Epithelial cell of esophagus (primary cell): ENCODE measurements at regions not wholly inside any gene's neighbourhood (a gene's known extent, or its start where the extent isn't known, plus 50 kb on each side); places are given as distances from the start of the nearest gene placed in this dataset.

ENCODE experiments used
- DNase-seq: peaks from one replicate; pipeline ENCODE4 v3.0.0; 2010; ENCODE audit warnings: low read depth
- H3K4me3 ChIP-seq: 2 replicates; pipeline ENCODE4 v1.5.1; 2011; ENCODE audit warnings: mild to moderate bottlenecking, low read length, control low read depth
- TF ChIP-seq, protein P1 (sequence below): IDR thresholded peaks from 2 replicates; pipeline ENCODE4 v1.5.1; 2011; ENCODE audit warnings: low read depth, mild to moderate bottlenecking, low read length, control low read depth, inconsistent platforms; ENCODE audit not compliant: insufficient read depth; ENCODE audit errors: missing control alignments

DNA sequence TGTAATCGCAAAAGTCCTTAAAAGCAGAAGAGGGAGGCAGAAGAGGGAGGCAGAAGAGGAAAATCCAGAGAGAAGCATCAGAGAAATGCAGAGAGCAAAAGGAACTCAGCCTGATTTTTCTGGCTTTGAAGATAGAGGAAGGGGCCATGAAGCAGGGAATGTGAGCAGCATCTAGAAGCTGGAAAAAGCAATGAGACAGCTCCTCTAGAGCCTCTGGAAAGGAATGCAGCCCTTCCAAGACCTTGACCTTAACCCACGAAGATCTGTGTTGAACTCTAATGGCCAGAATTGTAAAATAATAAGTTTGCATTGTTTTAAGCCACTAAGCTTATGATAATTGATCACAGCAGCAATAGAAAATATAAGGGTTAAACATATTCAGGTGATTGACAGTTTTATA lies 159.6 kb downstream of the ATPSCKMT start:
- no peak overlapping the region for H3K4me3 ChIP-seq
- TF ChIP-seq, protein P1, sequence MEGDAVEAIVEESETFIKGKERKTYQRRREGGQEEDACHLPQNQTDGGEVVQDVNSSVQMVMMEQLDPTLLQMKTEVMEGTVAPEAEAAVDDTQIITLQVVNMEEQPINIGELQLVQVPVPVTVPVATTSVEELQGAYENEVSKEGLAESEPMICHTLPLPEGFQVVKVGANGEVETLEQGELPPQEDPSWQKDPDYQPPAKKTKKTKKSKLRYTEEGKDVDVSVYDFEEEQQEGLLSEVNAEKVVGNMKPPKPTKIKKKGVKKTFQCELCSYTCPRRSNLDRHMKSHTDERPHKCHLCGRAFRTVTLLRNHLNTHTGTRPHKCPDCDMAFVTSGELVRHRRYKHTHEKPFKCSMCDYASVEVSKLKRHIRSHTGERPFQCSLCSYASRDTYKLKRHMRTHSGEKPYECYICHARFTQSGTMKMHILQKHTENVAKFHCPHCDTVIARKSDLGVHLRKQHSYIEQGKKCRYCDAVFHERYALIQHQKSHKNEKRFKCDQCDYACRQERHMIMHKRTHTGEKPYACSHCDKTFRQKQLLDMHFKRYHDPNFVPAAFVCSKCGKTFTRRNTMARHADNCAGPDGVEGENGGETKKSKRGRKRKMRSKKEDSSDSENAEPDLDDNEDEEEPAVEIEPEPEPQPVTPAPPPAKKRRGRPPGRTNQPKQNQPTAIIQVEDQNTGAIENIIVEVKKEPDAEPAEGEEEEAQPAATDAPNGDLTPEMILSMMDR = no peak
- no peak for DNase-seq

DNA sequence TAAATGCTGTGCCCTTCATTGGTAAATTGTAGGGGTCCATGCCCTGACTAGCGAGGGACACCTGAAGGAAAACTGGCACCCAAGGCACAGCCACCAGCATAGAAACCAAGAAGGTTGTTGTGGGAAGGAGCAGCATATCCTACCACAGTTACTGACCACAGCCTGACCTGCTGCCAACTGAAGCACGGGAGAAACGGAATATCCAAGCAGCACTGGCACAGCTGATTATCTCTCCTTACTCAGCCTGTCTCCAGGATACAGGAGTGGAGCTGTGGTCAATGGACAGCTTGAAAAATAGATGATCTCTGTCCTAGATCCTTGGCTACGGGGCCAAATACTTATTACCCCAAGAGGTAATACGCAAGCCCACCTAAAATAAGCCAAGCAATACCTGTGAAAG lies 164.5 kb downstream of the ATPSCKMT start:
- TF ChIP-seq, protein P1 = no peak
- no peak overlapping the region for H3K4me3 ChIP-seq
- DNase-seq = no peak

DNA sequence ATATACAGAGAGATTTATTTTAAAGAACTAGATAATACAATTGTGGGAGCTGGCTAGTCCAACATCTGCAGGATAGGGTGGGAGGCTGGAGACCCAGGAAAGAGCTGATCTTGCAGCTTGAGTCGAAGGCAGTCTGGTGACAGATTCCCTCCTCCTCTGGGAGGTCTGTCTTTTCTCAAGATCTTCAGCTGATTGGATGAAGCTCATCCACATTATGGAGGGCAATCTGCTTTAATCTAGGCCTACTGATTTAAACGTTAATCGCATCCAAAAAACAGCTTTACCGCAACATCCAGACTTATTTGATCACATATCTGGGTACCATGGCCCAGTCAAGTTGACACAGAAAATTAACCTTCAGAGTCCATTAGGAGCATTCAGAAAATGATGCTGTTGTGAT lies 168.1 kb downstream of the ATPSCKMT start:
- TF ChIP-seq, protein P1 = no peak
- DNase-seq = no peak
- no peak overlapping the region for H3K4me3 ChIP-seq

DNA sequence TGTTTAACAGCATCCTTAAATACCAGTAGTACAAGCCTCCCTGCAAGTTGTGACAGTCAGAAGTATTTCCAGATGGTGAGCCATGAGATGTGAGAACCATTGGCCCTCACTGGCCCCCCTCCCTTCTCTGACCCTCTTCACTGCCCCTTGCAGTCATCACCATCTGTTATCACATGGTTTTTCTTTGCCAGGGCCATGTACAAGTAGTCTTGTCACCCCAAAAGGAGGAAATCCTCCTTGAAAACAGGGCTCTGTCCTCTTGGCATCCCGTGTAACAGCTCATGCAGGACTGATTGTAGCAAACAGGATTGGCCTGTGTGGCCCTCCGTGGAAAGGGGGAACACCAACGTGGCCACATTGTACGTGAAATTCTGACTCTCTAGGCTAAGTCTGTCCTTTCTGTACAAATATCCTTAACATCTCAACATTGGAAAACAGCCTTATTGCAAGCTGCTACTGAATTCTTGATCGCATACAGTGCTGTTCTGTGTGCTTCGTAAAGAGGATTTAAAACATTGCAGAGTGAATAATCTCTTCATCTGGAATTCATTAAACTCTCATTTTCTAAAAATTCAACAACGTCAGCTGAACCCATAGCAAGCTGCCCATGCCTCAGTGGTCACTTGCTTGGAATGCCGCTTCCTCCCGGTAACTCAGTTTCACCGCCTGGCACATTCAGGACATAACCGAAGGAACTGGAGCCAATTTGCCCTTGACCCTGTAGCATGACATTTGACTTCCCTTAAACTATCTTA lies 171.7 kb downstream of the ATPSCKMT start:
- no peak overlapping the region for H3K4me3 ChIP-seq
- DNase-seq = no peak
- TF ChIP-seq, protein P1 = no peak

DNA sequence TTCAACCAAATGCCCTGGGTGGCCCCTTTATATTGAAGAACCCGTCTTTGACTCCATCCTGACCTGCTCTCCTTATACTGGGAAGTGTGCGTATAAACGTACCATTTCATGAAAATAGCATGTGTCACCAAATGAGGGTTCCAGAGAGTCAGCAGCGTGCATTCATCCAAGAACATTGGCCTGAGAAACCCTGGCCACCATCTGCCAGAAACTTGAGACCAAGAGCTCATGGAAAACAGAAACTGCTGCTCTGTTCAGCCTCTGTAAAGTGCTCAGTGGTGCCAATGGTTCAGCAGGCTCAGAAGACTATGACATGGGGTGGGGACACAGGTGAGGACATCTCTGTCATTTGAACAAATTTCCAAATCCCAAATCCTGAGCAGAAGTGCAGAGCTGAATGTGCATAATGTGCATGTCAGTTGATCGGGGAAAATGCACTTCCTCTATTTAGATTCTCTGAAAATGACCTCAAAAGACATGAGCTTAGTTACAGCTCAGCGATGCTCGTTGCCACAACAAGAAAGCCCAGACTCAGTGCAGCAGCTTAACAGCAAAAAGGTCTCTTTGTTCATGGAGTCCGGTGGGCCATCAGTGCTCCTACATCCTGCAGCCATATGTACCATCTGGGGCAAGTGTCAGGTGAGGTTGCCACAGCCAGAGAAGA lies 176.1 kb downstream of the ATPSCKMT start:
- DNase-seq = no peak
- H3K4me3 ChIP-seq = no peak overlapping the region
- TF ChIP-seq, protein P1 = no peak

DNA sequence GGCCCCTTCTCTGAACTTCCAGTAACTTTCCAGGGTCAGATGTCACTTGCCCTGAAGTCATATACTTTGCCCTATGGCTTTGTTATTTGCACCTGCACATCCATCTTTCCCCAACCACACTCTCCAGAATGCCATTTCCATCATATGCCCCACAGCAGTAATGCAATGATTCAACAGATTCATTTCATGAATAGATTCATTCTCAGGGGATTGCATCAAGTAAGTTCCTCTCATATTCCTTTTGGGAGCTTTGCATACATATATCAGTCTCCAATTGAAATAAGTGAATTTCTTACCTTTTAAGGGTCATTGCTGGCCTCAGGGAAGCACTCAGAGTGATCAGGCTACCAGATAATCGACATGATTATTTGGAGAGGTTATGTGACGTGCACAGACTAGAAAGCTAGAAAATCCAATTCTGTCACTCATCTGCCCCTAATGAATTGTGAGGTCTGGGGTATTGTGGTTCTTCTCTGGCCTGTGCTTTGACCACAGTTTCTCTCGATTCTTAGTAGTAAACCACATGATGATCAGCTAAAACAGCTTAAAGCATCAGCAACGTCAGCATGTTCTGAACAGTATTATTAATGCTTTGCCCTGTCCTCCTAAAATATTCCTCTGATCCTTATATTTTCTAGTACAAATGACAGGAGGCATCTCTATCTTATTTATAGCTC lies 179.9 kb downstream of the ATPSCKMT start:
- H3K4me3 ChIP-seq = no peak overlapping the region
- TF ChIP-seq, protein P1 = no peak
- no peak for DNase-seq
